ENCODE measurements at regions not wholly inside any gene's neighbourhood (a gene's known extent, or its start where the extent isn't known, plus 50 kb on each side); places are given as distances from the start of the nearest gene placed in this dataset.
"Not testable (repeated sequence)": the region's sequence is repeated elsewhere in the genome, so short reads cannot be mapped to it uniquely, and the experiment has no call there.

DNA sequence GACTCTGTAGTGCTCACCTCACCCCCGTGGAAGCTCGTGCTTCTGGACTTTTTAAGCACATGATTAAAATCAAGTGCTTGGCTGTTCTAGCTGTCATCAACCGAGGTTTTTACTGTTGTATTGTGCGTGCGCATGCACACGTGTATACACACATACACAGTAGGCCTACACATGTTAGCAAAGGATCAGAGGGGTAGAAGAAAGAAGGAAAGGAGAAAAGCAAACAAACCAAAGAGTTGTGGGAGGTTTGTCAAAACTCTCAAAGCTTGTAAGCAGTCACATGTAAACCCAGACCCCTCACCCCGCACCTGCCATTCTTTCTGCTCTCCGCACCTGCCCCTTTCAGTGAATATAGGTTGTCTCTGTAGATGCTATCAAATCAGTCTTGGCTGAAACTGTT is 311.8 kb downstream of the HS3ST1 start:
- no peak for DNase-seq

DNA sequence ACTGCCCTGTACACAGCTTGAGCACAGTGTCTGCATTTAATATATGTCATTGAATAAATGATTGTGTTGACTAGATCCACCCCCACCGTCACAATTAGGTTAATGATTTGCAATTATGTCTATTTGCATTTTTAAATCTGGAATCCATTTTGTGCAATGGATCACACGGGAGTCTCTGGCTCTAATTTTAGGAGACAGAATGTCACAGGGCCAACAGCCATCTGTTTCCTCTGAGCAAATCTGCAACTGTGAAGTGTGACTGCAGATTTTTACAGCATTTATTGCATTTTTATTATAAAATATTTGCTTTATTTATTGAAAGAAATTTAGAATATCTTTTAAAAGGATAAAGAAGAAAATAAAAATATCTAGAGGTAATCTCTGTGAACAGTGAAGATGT is 316.8 kb downstream of the HS3ST1 start:
- DNase-seq: no peak

DNA sequence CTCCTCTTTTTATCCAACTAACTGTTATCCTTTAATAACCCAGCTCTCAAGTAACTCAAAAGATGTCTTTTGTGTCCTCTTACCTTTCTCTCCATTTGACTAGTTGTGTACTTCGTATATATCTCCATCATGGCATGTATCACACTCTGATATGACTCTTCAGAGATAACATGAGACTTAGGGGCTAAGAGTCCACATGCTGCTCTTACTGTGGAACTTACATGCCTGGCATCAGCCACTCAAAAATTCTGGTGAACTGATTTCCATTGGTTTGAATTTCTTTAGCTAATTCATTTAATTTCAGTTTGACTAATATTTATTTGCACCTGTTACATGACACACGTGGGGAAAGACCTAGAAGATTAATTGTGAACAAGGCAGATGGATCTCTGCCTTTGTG is 317.3 kb downstream of the HS3ST1 start:
- DNase-seq: no peak

DNA sequence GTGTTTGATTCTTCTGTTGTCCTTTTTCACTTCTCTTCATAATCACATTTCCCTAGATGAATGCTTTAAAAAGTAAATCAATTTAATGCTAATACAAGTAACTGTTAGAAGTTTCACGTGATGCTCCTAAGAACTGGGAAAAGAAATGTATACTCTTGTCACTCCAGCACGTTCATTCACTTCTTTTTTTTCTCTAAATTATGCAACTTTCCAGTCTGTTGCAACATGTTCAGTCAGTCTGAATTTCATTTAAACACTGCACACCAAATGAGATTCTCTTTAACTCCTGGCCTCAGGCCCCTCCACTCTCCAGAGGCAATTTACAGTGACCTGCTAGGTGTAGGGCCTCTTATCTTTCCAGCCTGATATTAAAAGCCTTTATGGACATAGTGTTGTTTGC is 321.9 kb downstream of the HS3ST1 start:
- no peak for DNase-seq

DNA sequence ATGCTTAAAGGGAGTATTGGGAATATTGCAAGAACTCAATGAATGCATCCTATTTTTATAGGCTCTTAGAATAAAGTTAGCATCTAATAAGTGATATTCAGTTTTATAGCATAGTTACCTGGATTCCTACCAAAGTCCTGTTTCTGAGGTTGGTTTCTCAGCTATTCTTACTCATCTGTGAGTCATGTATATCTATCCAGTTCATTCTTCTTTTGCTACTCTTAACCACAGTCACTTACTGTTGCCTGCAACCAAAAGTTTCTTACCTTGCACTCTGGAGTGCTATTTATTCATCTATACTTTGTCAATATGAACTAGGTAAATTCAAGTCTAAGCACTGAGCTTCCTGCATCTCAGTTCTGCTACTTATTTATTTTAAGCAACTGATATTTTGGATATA is 322.5 kb downstream of the HS3ST1 start:
- DNase-seq: no peak

DNA sequence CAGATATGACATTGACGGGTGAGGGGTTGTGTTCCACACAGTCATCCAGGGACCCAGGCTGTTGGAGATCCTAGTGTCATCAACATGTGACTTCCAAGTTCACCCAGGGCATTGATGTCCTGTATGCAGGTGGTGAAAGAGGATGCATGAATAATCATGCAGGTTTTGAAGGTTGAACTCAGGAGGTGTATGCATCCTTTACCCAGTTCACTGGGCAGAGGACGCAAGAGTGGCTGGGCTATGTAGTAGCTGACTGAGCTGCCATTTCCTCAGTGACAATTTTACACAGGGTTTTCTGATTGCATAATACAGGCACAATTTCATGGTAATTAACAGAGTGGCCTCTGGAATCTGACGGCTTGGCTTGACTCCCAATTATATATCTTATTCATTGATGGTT is 323.0 kb downstream of the HS3ST1 start:
- no peak for DNase-seq

DNA sequence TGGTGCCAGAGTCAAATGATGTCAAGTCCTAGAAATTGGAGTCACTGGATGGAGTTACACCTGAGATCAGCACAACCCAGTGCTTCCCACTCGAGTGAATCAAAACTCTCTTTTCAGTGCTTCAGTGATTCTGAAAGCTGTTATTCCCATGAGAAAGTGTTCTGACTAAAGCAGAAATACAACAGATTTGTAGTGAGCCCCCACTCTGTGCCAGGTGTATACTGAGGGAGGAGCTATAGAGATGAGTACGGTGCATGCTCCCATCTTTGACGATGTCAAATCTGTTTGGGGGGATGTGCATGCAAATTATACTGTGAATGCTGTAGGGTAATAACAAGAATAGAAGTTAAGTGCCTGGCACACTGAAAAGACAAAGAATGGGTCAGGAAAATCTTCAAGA is 330.2 kb downstream of the HS3ST1 start:
- no peak for DNase-seq

DNA sequence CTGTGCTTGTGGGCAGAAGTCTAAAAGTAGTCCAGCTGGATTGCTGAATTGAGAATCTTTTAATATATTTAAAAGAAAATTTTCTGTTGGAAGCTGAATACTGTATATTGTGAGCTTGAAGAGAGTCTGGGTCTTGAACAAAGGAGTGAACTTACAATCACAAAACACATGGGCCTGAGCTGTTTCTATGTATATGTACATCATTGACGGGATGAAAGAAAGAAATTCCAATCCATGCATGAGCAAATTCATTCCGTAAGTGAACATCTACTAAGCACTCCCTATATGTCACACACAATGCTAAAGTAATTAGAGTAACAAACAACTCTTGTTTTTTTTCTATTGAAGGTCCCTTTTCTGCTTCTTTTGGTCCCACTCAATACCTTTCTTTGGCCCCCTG is 331.0 kb downstream of the HS3ST1 start:
- DNase-seq: no peak

DNA sequence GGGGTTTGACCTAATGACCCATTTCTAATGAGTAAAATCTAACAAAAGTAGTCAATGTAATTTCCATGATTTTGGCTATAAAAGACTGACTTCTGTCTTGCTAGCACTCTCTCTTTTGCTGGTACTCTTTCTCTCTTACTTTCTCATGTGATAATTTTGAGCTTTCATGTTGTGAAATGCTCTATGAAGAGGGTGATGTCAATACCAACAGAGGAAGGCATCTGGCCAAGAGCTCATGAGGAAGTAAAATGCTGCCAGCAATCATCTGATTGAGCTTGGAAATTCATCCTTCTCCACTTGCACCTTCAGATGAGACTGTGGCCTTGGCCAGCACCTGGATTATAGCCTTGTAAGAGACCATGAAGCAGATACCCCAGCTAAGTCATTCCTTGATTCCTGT is 347.7 kb downstream of the HS3ST1 start:
- DNase-seq: no peak

DNA sequence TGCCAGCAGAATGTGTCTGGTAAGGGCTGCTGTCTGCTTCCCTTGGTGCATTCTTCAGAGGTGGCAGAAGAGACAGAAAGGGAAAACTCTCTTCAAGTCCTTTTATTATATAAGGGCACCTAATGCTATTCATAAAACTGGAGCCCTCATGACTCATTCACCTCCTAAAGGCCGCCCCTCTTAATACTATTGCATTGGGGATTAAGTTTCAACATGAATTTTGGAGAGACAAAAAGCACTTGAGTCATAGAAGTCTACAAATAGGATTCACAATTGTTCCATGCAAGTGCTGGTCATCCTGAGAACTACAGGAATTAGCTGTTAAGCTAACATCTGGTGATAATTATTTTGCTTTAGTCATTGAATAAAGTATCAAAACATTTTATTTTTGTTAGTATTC is 349.5 kb downstream of the HS3ST1 start:
- DNase-seq: no peak

DNA sequence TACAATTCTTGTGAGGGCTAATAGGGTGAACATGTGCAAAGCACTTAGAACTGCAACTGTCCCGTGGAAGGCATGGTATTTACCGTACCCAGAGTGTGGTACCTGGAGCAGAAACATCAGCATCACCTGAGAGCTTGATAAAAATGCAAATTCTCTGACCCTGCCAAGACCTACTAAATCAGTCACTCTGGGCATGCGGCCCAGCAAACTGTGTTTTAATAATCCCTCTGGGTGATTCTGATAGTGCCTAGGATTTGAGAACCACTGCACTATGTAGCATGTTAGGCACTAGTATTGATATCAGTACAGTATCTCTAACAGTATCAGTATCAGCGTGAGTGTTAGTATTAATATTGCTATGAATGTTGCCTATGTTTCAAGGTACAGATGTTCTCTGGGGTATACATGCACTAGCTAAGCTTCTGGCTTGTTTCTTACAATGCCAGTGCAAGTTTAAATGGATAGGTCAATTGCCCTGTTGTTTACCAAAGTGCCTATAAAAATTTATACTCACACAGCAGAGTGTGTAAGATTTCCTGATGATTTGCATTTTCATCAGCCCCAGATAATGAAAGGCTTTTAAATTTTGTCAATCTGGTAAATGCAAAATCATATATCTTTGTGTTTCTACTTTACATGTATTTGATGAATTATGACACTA is 354.0 kb downstream of the HS3ST1 start:
- DNase-seq: peak in 1 of 2 experiments; percentile 19

DNA sequence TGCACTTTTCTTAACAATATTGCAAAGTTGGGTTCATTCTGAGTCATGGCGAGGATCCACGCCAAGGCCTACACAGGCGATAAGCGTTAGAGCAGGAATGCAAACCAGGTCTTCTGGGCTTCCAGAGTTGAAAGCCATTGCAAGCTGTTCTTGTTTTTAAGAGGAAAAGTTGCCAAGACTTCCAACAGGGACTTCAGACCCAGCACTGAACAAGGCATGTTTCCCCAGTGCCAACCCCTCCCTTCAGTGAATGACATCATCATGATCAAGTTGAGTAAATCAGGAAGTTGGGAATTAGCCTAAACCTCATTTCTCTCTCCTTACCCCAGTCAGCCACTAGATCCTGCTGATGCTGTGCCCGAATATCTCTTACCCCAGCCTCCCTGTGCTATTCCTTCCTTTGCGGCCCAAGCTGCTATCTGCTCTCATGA is 355.1 kb downstream of the HS3ST1 start:
- no peak for DNase-seq

DNA sequence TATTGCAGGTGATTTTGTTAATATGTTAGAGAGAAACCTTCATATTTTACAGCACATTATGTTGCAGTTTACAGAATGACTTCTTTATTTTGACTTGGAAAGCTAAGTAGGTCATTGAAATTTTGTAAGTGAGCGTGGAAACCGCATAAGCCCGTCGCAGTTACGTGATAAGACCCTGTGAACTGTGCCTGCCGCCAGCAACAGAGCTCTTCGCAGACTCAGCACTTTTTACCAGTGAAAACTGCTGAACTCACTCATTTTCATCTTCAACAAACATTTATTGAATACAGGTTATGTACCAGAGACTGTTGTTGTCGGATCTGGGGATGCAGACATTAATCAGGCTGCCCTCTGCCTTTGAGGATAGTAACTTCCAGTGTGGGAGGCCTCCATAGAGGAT is 355.7 kb downstream of the HS3ST1 start:
- DNase-seq: no peak

DNA sequence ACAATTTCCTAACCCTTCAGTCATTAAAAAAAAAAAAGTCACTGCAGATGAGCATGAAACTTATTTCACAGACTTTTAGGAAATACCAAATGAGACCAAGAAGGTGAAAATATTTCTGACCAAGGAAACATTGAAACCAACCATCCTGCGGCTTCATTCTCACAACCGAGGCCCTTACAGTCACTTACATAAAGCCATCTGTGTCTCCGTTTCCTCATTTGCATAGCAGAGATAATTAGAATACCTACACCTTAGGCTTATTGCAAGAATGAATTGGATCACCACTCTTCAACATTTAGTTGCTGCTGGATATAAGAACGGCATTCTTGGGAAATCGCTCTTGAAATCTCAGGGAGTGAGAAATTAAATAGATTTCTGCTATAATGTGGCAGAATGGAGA is 356.2 kb downstream of the HS3ST1 start:
- DNase-seq: peak in 1 of 2 experiments; percentile 37

DNA sequence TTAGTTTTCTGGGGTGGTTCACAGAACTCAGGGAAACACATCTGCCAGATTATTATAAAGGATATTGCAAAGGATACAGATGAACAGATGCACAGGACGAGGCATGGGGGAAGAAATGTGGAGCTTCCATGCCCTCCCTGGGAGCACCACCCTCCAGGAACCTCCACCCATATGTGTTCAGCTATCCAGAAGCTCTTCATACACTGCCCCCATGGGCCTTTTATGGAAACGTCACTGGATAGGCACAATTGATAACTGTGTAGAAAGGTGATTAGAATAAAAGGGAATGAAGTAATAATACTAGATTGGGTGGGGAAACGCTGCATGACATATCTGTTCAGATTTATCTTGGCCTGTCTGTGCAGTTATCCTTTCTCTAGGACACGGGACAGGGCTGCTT is 357.9 kb downstream of the HS3ST1 start:
- no peak for DNase-seq

DNA sequence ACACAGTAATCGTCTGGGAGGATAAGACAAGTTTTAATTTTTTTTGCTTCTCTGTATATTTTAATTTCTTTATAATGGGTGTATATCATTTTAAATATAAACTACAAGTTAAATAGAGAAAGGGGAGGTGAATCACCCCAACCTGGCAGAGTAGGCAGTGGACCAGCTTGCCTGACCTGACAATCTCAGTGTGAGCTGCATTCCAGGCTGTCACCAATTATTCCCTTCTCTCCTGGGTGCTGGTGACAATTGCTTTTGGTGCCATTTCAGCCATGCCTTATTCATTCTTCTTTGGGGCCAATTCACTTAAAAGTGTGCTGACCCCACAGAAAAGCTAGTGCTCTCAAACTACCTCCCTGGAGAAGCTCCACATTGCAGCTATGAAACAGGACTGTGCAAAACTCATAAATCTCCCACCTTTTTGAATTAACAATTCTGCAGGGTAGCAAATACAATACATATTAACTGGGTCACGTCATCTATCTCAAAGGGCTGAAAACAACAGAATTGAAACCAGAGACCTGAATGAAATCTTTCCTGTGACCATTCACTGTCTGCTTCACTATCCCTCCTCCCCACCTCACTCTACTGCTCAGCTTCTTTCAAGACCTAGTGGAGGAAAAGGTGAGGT is 359.0 kb downstream of the HS3ST1 start:
- no peak for DNase-seq

DNA sequence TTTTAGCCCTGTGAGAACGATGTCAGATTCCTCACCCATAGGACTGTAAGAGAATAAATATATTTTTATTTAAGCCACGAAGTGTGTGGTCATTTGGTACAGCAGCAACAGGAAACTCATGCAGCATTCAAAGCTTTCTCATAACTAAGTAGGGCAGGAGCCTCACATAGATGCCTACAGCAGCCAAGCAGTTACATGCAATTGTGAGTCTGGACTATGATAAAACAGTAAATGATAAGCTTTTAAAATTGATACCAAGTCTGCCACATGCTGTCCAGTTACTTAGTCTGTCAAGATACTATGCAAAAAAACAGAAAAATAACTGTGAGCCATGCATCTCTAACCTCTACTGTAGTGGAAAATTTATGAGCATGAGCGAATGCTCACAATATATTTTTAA is 359.6 kb downstream of the HS3ST1 start:
- no peak for DNase-seq

DNA sequence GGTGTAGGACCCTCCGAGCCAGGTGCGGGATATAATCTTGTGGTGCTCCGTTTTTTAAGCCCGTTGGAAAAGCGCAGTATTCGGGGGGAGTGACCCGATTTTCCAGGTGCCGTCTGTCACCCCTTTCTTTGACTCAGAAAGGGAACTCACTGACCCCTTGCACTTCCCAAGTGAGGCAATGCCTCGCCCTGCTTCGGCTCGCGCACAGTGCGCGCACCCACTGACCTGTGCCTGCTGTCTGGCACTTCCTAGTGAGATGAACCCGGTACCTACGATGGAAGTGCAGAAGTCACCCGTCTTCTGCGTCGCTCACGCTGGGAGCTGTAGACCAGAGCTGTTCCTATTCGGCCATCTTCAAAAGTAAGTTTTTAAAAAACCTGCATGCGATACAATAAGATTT is 362.1 kb downstream of the HS3ST1 start:
- peak; percentile 50 to 70 for DNase-seq

DNA sequence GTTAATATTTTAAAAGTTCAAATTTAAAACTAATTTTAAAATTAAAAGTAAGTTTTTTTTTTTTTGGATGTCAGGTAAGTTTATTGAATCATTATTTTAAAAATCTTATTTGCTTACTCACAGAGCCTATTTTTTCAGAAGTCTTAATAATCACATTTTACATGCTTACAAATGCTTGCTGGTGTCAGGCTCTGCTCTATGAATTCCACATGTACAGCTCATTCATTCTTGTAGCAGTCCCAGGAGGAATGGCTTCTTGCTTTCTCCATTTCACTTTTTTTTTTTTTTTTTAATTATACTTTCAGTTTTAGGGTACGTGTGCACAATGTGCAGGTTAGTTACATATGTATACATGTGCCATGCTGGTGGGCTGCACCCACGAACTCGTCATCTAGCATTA is 368.1 kb downstream of the HS3ST1 start:
- DNase-seq: not testable (repeated sequence)

DNA sequence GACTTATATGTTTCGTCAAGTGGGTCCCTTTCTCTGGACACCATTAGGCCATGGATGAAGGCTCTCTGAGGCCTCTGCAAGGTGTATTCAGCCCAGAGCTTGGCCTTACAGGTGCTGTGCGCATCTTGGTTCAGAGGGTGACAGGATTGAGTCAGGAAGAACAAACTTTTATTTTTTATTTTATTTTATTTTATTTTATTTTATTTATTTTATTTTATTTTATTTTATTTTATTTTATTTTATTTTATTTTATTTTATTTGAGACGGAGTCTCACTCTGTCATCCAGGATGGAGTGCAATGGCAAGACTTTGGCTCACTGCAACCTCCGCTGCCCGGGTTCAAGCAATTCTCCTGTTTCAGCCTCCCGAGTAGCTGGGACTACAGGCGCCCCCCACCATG is 370.4 kb upstream of the CLNK start:
- not testable (repeated sequence) for DNase-seq

DNA sequence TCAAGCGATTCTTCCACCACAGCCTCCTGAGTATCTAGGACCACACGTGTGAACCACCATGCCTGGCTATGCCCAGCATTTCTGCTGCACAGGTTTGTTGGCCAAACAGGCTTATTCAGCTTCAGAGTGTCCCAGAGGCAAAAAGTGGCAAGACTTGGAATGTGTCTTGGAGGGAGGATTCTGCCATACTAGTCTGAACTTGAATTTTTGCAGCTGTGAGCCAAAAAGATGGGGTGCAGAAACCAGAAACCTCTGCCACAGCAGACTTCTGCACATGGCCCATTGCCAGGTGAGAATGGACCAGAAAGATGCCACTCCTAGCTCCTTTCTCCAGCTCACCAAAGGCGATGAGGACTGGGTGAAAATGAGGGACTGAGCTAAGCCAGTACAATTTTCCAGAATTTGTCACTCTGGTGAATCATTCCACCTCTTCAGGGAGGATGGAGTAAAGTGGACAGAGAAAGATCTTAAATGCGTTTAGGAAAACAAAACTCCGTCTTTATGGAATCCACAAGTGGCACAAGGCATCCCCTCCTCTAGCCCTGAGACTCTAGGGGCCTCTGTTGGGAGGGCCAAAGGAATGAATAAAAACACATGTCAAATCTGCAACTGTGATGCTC is 369.1 kb upstream of the CLNK start:
- no peak for DNase-seq

DNA sequence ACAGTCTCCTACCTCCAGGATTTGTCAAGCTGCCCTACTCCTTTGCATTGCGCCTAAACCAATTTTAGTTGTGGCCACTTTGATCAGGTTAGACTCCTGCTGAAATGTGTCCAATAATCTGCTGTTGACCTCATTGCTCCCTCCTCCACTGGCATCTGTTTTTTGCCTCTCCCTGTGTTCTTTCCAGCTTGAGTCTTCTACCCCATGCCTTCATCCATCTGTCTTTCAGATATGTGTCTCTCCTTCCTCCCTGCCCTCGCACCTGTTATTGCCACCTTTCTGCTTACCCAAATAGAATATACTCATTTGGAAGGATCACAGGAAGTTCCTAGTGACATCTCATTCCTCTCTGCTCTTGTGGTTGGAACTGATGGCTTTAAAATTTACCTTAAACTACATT is 366.6 kb upstream of the CLNK start:
- no peak for DNase-seq

DNA sequence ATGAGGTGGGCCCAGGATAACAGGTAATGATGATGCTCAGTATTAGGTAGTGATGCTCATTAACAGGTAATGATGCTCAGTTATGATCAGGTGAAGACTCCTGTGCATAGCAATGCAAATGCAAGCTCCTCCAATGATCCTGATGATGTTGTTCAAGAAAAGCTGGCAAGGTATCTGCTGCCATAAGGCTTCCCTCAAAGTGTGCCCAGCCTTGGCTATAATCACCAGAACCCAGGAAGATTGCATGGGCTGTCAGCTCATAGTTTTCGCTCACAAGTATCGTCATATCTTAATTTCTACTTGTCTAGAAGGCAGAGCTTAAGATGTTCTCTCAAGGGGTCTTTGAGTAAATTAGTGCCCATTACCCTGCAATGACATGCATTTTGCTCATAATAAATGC is 366.2 kb upstream of the CLNK start:
- DNase-seq: no peak

DNA sequence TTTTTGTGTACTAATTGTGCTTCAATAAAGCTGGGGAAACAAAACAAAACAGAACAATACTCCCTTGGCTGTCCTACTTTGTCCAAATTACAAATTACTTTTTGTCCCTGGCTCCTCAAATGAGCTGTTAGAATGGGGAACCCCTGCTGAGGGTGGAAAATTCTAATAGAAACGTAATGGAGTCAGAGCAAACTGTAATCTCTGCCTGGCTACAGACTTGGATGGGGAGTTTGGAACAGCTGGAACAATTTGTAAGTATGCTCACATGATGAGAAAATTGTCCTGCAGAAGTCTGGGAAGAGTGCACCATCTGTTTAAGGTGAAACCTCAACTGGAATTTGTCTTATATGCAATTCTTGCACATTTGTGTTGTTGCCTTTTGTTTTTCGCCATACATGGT is 364.4 kb upstream of the CLNK start:
- no peak for DNase-seq

DNA sequence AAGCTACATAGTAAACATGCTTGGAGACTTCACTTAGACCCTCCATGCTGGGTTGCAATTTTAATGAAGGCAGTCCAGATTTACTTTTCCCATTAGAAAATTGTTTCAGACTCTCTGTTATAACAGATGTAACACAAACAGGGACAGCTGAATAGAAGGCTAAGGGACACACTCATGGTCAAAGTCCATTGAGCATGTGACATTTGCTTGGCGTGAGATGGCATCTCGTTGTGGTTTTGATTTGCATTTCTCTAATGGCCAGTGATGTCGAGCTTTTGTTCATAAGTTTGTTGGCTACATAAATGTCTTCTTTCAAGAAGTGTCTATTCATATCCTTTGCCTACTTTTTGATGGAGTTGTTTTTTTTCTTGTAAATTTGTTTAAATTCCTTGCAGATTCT is 358.2 kb upstream of the CLNK start:
- DNase-seq: peak; percentile 80

Data from NCI-H526 (cell line).